Inflammatory macrophage treated with lipopolysaccharide for 4 hours (primary cell): ENCODE measurements at regions not wholly inside any gene's neighbourhood (a gene's known extent, or its start where the extent isn't known, plus 50 kb on each side); places are given as distances from the start of the nearest gene placed in this dataset.
A peak's percentile ranks its signal among the peaks of the same experiment; 100 is the strongest.

Experiments
- DNase-seq: peaks from one replicate; pipeline ENCODE4 v3.0.0-alpha.2; 2020

GRCh38 chr2:11050565-11050964, 104.7 kb upstream of the SLC66A3 start:
- no peak for DNase-seq

- no peak for DNase-seq
Observed at GRCh38 chr2:11051280-11051679, 104.0 kb upstream of the SLC66A3 start.

GRCh38 chr2:11053546-11053945, 101.7 kb upstream of the SLC66A3 start:
- no peak for DNase-seq

- DNase-seq: no peak
Observed at GRCh38 chr2:11054783-11055678, 100.2 kb upstream of the SLC66A3 start.

- no peak for DNase-seq
Observed at GRCh38 chr2:11055679-11056215, 99.5 kb upstream of the SLC66A3 start.

GRCh38 chr2:11056614-11057013, 98.7 kb upstream of the SLC66A3 start:
- no peak for DNase-seq

GRCh38 chr2:11057031-11057430, 98.2 kb upstream of the SLC66A3 start:
- no peak for DNase-seq

GRCh38 chr2:11058129-11058528, 97.1 kb upstream of the SLC66A3 start:
- no peak for DNase-seq

- no peak for DNase-seq
Observed at GRCh38 chr2:11060376-11061169, 94.7 kb upstream of the SLC66A3 start.

- DNase-seq: no peak
Observed at GRCh38 chr2:11065833-11066485, 89.3 kb upstream of the SLC66A3 start.

- DNase-seq: no peak
Observed at GRCh38 chr2:11067221-11068078, 87.8 kb upstream of the SLC66A3 start.

- DNase-seq: no peak
Observed at GRCh38 chr2:11068079-11068741, 87.1 kb upstream of the SLC66A3 start.

GRCh38 chr2:11068856-11069526, 86.3 kb upstream of the SLC66A3 start:
- DNase-seq: no peak

GRCh38 chr2:11069566-11070185, 85.6 kb upstream of the SLC66A3 start:
- no peak for DNase-seq

GRCh38 chr2:11071211-11071610, 84.1 kb upstream of the SLC66A3 start:
- peak; percentile 68 for DNase-seq

- DNase-seq: no peak
Observed at GRCh38 chr2:11071939-11072338, 83.3 kb upstream of the SLC66A3 start.

- DNase-seq: no peak
Observed at GRCh38 chr2:11072550-11072949, 82.7 kb upstream of the SLC66A3 start.

- peak; percentile 13 for DNase-seq
Observed at GRCh38 chr2:11073251-11073650, 82.0 kb upstream of the SLC66A3 start.

- no peak for DNase-seq
Observed at GRCh38 chr2:11073776-11074175, 81.5 kb upstream of the SLC66A3 start.

- no peak for DNase-seq
Observed at GRCh38 chr2:11074246-11074820, 80.9 kb upstream of the SLC66A3 start.
